SH-SY5Y (cell line): ENCODE measurements at regions not wholly inside any gene's neighbourhood (a gene's known extent, or its start where the extent isn't known, plus 50 kb on each side); places are given as distances from the start of the nearest gene placed in this dataset.

Source experiments
- GATA2 ChIP-seq: IDR thresholded peaks from 2 replicates; pipeline ENCODE4 v1.6.1; 2011; ENCODE audit warnings: mild to moderate bottlenecking, low read depth, low read length
- GATA3 ChIP-seq: IDR thresholded peaks from 2 replicates; pipeline ENCODE4 v1.6.1; 2011; ENCODE audit warnings: low read depth, mild to moderate bottlenecking, low read length, moderate library complexity

DNA sequence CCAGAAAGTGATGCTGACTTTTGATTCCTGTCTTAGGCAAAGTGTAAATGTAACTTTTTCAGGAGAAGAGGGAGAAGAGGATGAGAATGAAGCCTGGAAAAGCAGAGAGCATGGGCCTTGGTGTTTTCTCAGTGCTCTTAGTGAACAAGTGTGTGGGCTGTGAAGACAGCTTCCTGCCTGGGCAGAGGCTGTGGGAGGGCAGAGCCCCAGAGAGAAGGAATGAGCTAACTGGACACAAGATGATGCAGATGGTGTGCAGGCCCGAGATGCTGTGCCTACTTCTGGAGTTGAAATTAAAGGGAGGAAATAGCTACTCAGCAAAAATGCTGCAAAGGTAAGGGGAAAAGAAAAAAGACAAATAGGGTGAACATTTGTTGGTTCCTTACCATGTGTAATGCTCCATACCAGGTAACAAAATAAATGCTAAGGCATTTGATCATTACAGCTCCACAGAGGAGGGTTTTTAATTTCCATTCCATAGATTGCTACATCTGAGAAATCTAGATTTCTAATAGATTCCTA, 87.0 kb upstream of the CEP162 start:
- TF ChIP-seq GATA2 (no peak), GATA3 (no peak)
